Lower lobe of right lung (tissue), 2 donors: ENCODE measurements at regions not wholly inside any gene's neighbourhood (a gene's known extent, or its start where the extent isn't known, plus 50 kb on each side); places are given as distances from the start of the nearest gene placed in this dataset.

ENCODE experiments used
- ATAC-seq, 2 donors: fragments of 200-7000 bp; cut with Tn5 transposase; one replicate each; pipeline ENCODE4 v1.9.1; 2020 to 2022; ENCODE audit warnings: mild to moderate bottlenecking in 2 of 2, moderate library complexity in 2 of 2
- DNase-seq: peaks from one replicate; pipeline ENCODE4 v3.0.0-alpha.2; 2020
- H3K27ac ChIP-seq: fragments of 200-600 bp; one replicate; pipeline ENCODE4 v1.8.0; 2022
- H3K27me3 ChIP-seq: fragments of 200-600 bp; one replicate; pipeline ENCODE4 v1.8.0; 2022; ENCODE audit warnings: low read depth
- H3K36me3 ChIP-seq: fragments of 200-600 bp; one replicate; pipeline ENCODE4 v1.8.0; 2022; ENCODE audit warnings: mild to moderate bottlenecking
- H3K4me1 ChIP-seq: fragments of 200-600 bp; one replicate; pipeline ENCODE4 v1.8.0; 2022
- H3K4me3 ChIP-seq: fragments of 200-600 bp; one replicate; pipeline ENCODE4 v1.8.0; 2022; ENCODE audit warnings: mild to moderate bottlenecking
- H3K9me3 ChIP-seq: fragments of 200-600 bp; one replicate; pipeline ENCODE4 v1.8.0; 2022
- intact Hi-C: fragments of 100-400 bp; cut with DNase I; formaldehyde crosslinking; loops from one replicate; pipeline ENCODE4 v1.11.0; 2022
- TF ChIP-seq, protein P1 (sequence below): fragments of 200-600 bp; IDR thresholded peaks from one replicate; pipeline ENCODE4 v1.8.0; 2022; ENCODE audit warnings: antibody characterized with exemption, mild to moderate bottlenecking
- donor health status: DM: no; HTN: yes; CAD: no; lungs with severe emphysema.

GRCh38 chr22:34687116-34687515 is 378.8 kb upstream of the ISX start:
- Histone ChIP-seq H3K27ac (no peak overlapping the region), H3K27me3 (no peaks in the 10 kb centered on the region), H3K36me3 (no peaks in the 10 kb centered on the region), H3K9me3 (no peaks in the 10 kb centered on the region), H3K4me1 (no peaks in the 10 kb centered on the region), H3K4me3 (no peak overlapping the region)
- DNase-seq: no peak
- intact Hi-C loops: no loop called here
- TF ChIP-seq, protein P1, sequence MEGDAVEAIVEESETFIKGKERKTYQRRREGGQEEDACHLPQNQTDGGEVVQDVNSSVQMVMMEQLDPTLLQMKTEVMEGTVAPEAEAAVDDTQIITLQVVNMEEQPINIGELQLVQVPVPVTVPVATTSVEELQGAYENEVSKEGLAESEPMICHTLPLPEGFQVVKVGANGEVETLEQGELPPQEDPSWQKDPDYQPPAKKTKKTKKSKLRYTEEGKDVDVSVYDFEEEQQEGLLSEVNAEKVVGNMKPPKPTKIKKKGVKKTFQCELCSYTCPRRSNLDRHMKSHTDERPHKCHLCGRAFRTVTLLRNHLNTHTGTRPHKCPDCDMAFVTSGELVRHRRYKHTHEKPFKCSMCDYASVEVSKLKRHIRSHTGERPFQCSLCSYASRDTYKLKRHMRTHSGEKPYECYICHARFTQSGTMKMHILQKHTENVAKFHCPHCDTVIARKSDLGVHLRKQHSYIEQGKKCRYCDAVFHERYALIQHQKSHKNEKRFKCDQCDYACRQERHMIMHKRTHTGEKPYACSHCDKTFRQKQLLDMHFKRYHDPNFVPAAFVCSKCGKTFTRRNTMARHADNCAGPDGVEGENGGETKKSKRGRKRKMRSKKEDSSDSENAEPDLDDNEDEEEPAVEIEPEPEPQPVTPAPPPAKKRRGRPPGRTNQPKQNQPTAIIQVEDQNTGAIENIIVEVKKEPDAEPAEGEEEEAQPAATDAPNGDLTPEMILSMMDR: no peak
- no peak for ATAC-seq

DNA sequence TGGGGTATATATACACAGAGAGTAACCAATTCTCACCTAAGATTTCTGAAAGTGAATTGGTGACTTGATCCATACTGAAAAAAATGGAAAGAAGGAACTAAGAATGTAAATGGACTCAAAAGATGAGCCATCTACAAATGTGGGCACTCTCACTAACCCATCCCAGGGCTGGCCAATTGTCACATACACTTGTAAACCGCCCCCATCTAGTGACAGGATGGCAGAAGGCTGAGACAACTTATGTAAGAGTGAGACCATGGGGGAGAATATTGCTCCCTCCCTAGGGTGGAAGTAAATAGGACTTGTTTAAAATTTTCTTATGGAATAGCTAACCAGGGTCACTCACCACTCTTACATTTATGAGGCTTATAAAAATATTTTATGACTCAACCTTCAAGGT is 377.1 kb upstream of the ISX start:
- TF ChIP-seq, protein P1: no peak
- Histone ChIP-seq H3K36me3 (no peaks in the 10 kb centered on the region), H3K27ac (no peak overlapping the region), H3K9me3 (no peaks in the 10 kb centered on the region), H3K4me1 (no peaks in the 10 kb centered on the region), H3K27me3 (no peaks in the 10 kb centered on the region), H3K4me3 (no peak overlapping the region)
- no peak for DNase-seq
- no peak for ATAC-seq
- intact Hi-C loops: no loop called here

- DNase-seq (no peak), ATAC-seq (no peak)
- Histone ChIP-seq H3K4me1 (no peaks in the 10 kb centered on the region), H3K36me3 (no peaks in the 10 kb centered on the region), H3K27me3 (no peaks in the 10 kb centered on the region), H3K4me3 (no peak overlapping the region), H3K27ac (no peak overlapping the region), H3K9me3 (no peaks in the 10 kb centered on the region)
- intact Hi-C loops: no loop called here
- TF ChIP-seq, protein P1: no peak
These were observed 369.4 kb upstream of the ISX start for GRCh38 chr22:34696557-34696956.

GRCh38 chr22:34702279-34702678 is 363.7 kb upstream of the ISX start:
- TF ChIP-seq, protein P1: no peak
- no peak for DNase-seq
- Histone ChIP-seq H3K9me3 (no peaks in the 10 kb centered on the region), H3K27me3 (no peaks in the 10 kb centered on the region), H3K4me1 (no peaks in the 10 kb centered on the region), H3K4me3 (no peak overlapping the region), H3K36me3 (no peaks in the 10 kb centered on the region), H3K27ac (no peak overlapping the region)
- intact Hi-C loops: no loop called here
- ATAC-seq: no peak

DNA sequence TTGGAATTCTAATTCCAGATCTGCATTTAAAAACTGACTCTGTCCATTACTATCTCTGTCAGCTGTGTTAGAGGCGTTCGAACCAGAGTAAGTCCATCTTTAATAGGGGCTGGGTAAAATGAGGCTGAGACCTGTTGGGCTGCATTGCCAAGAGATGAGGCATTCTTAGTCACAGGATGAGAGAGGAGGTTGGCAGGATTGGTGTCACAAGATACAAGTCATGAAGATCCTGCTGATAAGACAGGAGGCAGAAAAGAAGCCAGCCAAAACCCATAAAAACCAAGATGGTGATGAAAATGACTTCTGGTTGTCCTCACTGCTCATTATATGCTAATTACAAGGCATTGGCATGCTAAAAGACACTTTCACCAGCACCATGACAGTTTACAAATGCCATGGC is 356.3 kb upstream of the ISX start:
- TF ChIP-seq, protein P1: no peak
- intact Hi-C loops: no loop called here

GRCh38 chr22:34722901-34723300 is 343.1 kb upstream of the ISX start:
- Histone ChIP-seq H3K27ac (no peak overlapping the region), H3K4me3 (no peak overlapping the region), H3K4me1 (no peaks in the 10 kb centered on the region), H3K9me3 (no peaks in the 10 kb centered on the region), H3K27me3 (peaks cover 7% of the 10 kb centered on the region), H3K36me3 (no peaks in the 10 kb centered on the region)
- ATAC-seq: no peak
- intact Hi-C loops: no loop called here
- DNase-seq: no peak
- TF ChIP-seq, protein P1: no peak

More for the DNA sequence above, 356.3 kb upstream of the ISX start:
- no peak overlapping the region for H3K4me3 ChIP-seq
- H3K9me3 ChIP-seq: no peaks in the 10 kb centered on the region
- no peak for DNase-seq
- no peaks in the 10 kb centered on the region for H3K4me1 ChIP-seq
- no peaks in the 10 kb centered on the region for H3K27me3 ChIP-seq
- H3K27ac ChIP-seq: no peak overlapping the region
- no peak for ATAC-seq
- H3K36me3 ChIP-seq: no peaks in the 10 kb centered on the region
